AG09309 (cell line): ENCODE measurements at regions not wholly inside any gene's neighbourhood (a gene's known extent, or its start where the extent isn't known, plus 50 kb on each side); places are given as distances from the start of the nearest gene placed in this dataset.

Experiments used
- DNase-seq: peaks from one replicate; pipeline ENCODE4 v3.0.0-alpha.2; 2010; ENCODE audit warnings: low read depth
- H3K4me3 ChIP-seq: 2 replicates; pipeline ENCODE4 v1.5.1; 2011; ENCODE audit warnings: mild to moderate bottlenecking, low read depth, low read length, moderate library complexity; ENCODE audit not compliant: control insufficient read depth
- TF ChIP-seq, protein P1 (sequence below): IDR thresholded peaks from 2 replicates; pipeline ENCODE4 v1.5.1; 2011; ENCODE audit warnings: mild to moderate bottlenecking, low read depth, low read length, inconsistent platforms; ENCODE audit not compliant: insufficient read depth, control insufficient read depth; ENCODE audit errors: missing control alignments

DNA sequence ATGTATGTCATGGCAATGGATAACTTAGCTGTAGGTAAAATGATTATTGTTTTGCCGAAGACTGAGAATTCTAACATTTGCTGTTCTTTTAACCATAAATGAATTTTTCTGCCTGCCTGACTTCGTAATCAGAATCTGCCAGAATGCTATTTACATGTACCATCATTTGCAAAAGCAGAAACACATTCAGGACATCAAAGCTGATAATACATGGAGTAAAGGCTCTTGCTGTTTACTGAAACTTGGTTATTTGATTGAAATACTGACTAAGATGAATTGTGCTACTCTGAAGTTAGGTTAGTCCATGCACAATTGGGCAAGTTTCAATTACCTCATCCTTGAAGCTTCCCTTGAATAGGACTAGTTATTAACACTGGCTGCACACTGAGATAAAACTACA lies 293.8 kb downstream of the PLA2G4A start:
- DNase-seq, result no peak
- H3K4me3 ChIP-seq, result no peak overlapping the region
- TF ChIP-seq, protein P1, sequence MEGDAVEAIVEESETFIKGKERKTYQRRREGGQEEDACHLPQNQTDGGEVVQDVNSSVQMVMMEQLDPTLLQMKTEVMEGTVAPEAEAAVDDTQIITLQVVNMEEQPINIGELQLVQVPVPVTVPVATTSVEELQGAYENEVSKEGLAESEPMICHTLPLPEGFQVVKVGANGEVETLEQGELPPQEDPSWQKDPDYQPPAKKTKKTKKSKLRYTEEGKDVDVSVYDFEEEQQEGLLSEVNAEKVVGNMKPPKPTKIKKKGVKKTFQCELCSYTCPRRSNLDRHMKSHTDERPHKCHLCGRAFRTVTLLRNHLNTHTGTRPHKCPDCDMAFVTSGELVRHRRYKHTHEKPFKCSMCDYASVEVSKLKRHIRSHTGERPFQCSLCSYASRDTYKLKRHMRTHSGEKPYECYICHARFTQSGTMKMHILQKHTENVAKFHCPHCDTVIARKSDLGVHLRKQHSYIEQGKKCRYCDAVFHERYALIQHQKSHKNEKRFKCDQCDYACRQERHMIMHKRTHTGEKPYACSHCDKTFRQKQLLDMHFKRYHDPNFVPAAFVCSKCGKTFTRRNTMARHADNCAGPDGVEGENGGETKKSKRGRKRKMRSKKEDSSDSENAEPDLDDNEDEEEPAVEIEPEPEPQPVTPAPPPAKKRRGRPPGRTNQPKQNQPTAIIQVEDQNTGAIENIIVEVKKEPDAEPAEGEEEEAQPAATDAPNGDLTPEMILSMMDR, result no peak

DNA sequence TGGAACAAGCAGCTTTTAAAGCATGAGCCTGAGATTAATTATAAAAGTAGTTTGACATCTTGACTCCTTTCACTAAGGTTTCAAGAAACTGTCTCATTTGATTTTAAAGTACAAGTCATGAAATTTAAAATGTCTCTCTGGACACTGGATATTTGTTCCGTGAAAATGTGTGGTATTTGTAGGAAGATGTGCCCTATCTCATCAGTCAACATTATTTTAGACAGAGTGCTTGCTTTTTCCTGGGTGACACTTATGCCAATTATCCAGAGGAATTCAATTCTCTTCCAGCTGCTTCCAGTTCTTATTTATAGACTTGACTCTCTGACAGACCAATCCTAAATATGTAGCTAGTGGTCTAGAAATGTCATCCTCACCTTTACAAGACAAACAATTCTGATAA lies 300.4 kb downstream of the PLA2G4A start:
- TF ChIP-seq, protein P1, result no peak
- DNase-seq, result no peak
- no peak overlapping the region for H3K4me3 ChIP-seq

DNA sequence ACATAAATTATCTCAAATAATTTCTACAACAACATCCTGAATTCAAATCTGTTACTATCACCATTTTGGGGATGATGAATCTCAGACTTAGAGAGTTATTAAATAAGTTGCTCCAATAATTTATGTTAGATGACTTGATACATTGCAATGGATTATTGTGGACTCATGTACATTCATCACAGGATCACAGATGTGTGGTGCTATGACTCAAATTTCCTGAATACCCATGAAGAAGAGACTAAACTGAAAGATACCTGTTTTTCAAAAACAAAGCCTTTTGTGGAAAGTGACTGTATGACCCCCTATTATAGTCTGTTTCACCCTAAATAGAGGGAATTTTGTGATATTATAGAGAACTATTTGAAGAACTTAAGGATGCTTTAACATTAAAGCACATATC lies 315.0 kb downstream of the PLA2G4A start:
- no peak for DNase-seq
- H3K4me3 ChIP-seq, result no peak overlapping the region
- TF ChIP-seq, protein P1, result no peak

- H3K4me3 ChIP-seq, result no peak overlapping the region
- DNase-seq, result no peak
- TF ChIP-seq, protein P1, result no peak
These were observed 317.6 kb downstream of the PLA2G4A start for GRCh38 chr1:187146388-187146787.

DNA sequence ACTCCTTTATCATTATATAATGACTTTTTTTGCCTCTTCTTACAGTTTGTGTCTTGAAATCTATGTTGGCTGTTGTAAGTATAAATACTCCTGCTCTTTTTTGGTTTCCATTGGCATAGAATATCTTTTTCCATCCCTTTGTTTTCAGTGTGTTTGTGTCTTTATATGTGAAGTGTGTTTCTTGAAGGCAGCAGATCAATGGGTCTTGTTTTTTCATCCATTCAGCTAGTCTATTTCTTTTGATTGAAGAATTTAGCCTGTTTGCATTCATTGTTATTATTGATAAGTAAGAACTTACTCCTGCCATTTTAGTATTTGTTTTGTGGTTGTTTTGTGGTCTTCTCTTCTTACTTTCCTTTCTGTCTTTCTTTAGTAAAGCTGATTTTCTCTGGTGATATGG lies 322.8 kb downstream of the PLA2G4A start:
- no peak for DNase-seq
- TF ChIP-seq, protein P1, result no peak
- H3K4me3 ChIP-seq, result no peak overlapping the region

- TF ChIP-seq, protein P1, result no peak
- no peak overlapping the region for H3K4me3 ChIP-seq
- no peak for DNase-seq
These were observed 324.3 kb downstream of the PLA2G4A start for GRCh38 chr1:187153047-187153446.

DNA sequence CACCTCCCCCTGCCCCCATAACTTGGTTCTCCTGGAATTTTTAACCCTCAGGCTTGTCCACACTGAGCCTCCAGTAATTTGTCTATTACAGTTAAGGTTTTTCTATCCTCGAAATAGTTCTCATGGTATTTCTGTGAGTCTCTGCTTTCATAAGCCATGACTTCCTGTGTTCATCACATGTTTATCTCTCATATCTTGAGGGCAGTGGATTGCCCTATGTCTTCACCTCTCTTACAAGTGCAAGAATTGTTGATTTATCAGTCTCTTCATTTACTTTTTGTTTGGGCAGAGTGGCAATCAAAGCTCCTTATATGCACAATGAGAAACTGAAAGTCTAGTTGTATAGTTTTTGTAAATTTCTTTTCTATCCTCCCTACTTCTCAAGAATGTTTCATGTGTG lies 328.4 kb downstream of the PLA2G4A start:
- no peak overlapping the region for H3K4me3 ChIP-seq
- TF ChIP-seq, protein P1, result no peak
- no peak for DNase-seq
